ENCODE measurements at regions not wholly inside any gene's neighbourhood (a gene's known extent, or its start where the extent isn't known, plus 50 kb on each side); places are given as distances from the start of the nearest gene placed in this dataset.

GRCh38 chr7:12785473-12785872 is 98.0 kb downstream of the ARL4A start:
- no peak for DNase-seq

DNA sequence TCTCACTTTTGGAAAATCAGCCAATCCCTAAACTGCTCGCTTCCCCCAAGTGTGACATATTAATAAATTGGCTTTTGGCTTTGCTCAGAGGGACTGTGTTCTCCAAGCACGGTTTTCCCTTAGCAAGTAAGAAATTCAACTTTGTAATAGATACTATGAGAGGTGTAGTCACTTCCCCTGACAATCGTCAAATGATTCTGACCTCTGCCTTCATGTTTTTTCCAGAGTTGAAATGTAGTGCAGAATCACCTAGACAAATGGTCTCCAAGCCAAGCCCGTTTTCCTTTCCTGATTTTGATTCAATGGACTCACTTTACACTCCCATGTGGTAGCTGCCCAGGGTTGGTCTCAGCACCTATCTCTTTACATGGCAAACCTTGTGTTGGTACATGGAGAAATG is 99.1 kb downstream of the ARL4A start:
- DNase-seq, result no peak

- no peak for DNase-seq
These were observed 100.7 kb downstream of the ARL4A start for GRCh38 chr7:12788171-12788570.

- DNase-seq, result no peak
These were observed 101.2 kb downstream of the ARL4A start for GRCh38 chr7:12788591-12788990.

DNA sequence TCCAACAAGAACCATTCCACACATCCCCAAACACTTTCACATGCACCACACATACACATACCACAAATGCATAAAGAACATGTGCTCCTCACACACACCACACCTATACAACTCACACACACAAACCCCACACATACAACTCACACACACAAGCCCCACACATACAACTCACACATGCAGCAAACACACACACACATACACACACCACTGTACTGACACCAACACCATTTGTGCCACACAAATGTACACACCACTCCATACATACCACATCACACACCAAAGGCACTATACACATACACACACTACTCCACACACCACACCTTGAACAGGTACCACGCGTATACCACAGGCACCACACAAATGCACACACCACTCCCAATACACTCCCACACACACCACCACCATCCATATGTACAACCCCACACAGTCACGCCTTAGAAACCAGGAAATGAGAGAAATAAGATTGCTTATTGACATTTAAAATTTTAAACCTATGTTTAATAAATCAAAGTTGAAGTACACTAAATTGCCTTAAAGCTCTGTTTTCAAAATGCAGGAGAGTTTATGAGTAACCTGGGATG is 107.4 kb downstream of the ARL4A start:
- no peak for DNase-seq

DNA sequence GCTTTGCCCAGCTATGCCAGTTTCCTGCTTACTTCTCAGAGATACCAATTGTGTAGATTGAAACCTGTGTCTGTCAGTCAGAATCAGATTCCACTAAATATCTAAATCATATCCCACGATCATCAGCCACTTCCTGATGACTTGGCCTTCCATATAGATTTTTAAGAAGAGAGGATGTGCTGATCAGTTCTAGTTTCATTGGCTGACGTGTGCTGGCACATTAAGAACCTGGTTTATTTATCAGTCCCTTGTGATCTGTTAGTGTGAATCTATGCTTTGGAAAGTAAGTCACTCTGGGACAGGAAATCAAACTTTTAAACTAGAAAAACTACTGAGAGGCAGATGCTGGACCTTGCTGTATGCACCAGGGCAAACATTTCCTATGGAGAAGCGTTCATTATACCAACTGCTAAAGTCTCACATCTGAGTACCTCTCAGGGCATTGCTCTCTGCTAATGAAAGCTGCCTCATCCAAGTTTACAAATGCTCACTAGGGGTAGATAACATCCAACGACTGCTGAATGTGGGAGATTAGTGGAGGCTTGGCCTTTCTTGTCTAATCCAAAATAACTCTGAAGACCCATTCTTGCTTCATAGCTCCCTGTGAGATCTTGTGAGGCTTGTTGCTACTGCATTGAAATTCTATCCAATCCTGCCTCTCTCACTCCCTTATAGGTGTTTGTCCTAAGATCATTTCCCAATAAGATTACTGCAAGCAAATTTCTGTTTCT is 109.1 kb downstream of the ARL4A start:
- no peak for DNase-seq

DNA sequence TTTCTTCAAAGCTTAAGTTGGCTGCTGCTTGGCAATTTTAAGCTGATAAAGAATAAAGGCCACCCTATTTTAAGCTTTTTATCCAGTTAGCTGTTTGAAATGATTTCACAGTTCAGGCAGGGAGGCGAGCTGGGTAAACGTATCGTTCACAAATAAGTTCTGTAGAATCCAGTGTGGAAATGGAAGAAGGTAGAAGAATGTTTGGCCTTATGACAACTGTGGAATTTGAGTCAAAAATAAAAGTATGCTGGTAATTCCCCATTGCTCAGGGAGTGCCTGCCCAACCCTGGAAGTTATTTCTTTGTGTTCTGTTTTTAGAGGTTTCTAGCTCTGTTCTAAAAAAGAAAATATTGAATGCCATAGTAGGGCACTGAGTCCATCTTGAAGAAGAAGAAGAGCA is 113.1 kb downstream of the ARL4A start:
- no peak for DNase-seq

- DNase-seq, result no peak
These were observed 113.7 kb downstream of the ARL4A start for GRCh38 chr7:12801107-12801506.

DNA sequence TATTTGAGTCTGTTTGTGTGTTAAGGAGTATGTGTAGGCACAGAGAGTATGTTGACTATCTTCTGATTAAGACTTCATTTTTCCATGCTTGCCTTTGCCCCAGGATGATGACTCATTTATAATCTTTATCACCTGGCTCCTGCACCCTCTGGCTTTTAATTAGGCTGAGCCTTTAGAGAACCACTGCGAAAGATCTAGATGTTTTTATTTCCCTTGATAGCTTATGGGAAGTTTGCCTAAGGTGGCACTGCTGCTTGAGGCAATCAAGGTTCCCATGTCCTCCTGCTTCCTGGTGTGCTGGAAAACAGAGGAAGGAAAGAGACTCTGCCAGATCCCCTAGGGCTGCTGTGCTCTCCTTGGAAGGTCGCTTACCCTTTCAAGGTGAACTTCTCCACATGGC is 114.6 kb downstream of the ARL4A start:
- no peak for DNase-seq

GRCh38 chr7:12803542-12803941 is 116.1 kb downstream of the ARL4A start:
- no peak for DNase-seq

- no peak for DNase-seq
These were observed 118.1 kb downstream of the ARL4A start for GRCh38 chr7:12805518-12805928.

DNA sequence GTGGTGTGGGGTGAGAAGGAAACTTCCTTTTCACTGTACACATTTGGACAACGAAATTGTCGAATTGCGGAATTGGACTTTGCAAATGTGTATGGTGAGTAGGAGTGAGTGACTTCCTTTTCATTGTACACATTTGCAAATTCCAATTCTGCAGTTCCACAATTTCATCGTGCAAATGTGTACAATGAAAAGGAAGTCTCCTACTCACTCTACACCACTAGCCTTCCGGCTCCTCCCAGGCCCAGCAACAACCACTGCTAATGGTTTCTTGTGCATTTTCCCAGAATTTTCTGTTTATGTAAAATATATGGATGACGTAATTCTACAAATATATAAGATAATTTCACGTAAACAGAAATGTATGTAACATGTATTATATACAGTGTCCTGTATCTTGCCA is 118.5 kb downstream of the ARL4A start:
- DNase-seq, result no peak

DNA sequence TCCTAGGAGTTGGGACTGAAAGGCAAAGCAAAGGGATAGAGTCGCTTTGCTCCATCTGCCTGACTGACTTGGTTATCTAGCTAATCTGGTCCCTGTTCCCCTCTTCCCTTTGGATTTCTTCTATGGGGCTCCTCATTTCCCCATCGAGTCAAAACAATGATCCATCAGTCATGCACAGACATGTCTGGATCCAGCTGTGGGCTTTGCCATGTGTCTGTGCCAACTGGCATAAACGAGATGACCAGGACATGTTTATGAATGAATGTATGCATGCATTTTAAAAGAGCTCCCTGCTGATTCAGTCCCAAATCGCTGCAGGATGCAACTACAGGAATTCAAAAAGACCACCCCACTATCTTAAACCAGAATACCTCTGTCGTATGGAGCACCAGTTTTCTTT is 122.0 kb downstream of the ARL4A start:
- DNase-seq, result no peak

- DNase-seq, result no peak
These were observed 124.7 kb downstream of the ARL4A start for GRCh38 chr7:12812111-12812510.

DNA sequence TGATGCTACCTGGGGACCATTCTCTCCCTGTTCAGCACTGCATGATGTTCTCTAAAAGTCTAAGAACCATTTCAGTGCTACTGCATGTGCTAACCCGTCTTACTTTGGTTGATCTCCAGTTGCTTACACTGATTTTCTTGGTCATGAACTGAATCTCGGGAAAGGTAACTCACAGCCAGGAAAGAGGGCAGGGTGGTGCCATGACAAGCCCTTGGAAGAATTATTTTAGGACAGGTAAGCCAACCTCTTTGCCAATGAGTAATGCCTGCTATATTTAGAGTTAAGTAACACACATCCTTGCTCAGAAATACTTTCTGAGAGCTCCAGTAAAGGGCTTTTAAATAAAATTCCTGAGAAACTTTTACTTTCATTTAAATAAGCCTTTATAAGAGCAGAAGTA is 126.7 kb downstream of the ARL4A start:
- DNase-seq, result no peak

DNA sequence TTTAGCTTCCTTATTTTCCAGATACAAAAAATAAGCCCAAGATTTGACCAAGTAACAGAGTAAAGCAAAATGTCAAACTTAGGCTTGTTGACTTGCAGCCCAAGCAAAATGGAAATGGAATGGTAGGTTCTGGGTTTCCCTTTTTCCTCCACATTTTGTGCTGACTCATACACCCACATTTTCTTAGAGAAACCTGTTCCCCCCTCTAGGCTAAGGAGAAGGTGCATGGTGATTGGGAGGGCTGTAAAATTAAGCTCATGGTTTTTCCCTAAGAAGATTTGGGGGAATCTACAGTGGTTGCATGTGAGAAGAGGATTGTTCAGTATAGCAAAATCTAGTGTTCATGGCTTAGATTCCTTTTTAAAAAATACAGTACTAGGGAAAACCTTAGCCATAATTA is 127.4 kb downstream of the ARL4A start:
- no peak for DNase-seq

DNA sequence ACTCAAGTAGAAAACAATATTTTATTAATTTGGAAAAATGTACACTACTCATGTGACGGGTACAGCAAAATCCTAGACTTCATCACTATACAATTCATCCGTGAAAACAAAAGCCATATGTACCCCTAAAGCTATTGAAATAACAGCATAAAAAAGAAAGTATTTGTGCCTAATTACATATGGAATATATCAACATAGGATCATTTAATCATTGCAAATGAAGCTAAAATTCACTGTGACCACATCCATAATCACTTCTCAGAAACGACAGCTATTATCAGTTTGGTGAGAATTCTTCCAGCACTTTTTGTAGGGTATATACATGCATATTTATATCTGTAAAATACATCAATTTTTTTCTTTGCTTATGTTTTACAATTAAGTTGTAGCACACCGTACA is 128.0 kb downstream of the ARL4A start:
- DNase-seq, result no peak

GRCh38 chr7:12815871-12816270 is 128.4 kb downstream of the ARL4A start:
- DNase-seq, result no peak

- no peak for DNase-seq
These were observed 133.3 kb downstream of the ARL4A start for GRCh38 chr7:12820777-12821176.

DNA sequence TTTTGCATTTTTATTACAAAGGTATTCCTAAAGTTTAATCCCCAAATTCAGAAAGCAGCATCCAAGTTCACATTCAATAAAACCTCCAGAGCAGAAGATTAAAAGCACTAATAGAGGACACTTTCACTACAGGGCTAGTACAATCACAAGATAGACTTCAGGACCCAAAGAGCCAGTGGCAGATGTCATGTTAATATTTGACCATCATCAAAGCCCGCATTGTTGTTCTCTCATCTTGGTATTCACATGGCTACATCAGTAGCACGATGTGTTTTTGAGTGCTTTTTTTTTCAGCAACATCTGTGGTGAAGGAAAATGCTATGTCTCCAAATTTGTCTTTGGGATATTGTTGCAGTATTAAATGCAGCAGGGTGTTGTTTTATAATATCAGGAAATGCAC is 134.3 kb downstream of the ARL4A start:
- DNase-seq, result no peak

DNA sequence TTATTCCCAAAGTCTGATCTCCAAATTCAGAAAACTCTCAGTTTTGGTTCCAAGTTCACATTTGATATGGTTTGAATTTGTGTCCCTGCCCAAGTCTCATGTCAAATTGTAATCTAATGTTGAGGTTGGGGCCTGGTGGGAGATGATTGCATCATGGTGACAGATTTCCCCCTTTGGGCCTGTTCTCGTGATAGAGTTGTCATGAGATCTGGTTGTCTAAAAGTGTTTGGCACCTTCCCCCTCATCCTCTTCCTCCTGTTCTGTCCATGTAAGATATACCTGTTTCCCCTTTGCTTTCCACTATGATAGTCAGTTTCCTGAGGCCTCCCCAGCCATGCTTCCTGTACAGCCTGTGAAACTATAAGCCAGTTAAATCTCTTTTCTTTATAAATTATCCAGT is 138.6 kb downstream of the ARL4A start:
- DNase-seq, result no peak

GRCh38 chr7:12827219-12827821 is 139.9 kb downstream of the ARL4A start:
- no peak for DNase-seq

GRCh38 chr7:12827920-12828319 is 140.5 kb downstream of the ARL4A start:
- DNase-seq, result no peak

DNA sequence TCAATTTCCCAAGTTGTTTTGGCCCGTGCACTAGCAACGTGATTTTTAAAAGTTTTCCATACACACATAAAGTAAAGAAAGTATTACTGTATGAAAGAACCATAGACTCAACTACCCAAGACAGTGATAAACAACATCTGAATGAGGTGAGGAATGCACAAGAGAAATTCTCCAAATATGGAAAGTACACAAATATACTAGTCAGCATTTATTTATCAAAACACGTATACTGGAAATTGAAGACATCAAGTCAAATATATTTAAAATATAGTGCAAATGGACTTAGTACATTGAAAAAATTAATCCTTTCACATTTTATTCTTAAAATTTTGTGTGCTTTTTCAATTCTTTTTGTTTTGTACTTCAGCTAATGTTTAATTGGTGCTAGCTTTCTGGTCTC is 143.6 kb downstream of the ARL4A start:
- no peak for DNase-seq

- DNase-seq, result no peak
These were observed 146.4 kb downstream of the ARL4A start for GRCh38 chr7:12833829-12834228.
